ENCODE measurements at regions not wholly inside any gene's neighbourhood (a gene's known extent, or its start where the extent isn't known, plus 50 kb on each side); places are given as distances from the start of the nearest gene placed in this dataset.

DNA sequence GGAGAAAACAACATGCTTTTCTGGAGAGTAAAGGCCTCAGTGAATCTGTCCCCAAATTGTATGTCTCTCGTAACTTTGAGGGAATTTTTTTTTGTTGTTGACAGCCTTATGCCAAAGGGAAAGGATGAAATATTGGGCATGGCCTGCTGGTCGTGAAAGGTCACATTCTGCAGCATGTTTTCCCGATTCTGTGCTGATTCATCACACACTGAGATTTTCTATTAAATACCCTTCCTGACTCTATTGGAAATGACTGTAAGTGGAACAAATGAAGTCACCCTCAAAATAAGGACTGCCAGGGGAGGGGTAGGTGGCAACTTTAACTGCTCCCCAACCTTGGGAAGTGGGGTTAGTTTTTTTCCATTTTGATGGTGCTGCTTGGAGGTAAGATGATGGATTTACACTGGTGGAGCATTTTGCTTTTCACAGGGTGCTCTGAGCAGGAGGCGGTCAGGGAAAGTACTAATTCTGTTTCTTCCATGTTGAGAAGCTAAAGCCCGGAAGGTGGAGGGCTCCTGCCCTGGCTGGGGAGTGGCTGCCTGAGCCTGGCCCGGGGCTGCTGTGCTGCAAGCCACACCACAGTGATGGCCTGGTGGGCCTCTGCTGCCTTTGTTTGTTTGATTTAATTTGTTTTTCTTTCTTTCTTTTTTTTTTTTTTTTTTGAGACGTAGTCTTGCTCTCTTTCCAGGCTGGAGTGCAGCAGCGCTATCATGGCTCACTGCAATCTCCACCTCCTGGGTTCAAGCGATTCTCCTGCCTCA is 116.8 kb upstream of the SPATA13 start:
- H3K36me3 Mint-ChIP-seq (ENCODE audit: low read depth): peaks cover 7% of the 10 kb centered on the region
- TF ChIP-seq, protein P1, sequence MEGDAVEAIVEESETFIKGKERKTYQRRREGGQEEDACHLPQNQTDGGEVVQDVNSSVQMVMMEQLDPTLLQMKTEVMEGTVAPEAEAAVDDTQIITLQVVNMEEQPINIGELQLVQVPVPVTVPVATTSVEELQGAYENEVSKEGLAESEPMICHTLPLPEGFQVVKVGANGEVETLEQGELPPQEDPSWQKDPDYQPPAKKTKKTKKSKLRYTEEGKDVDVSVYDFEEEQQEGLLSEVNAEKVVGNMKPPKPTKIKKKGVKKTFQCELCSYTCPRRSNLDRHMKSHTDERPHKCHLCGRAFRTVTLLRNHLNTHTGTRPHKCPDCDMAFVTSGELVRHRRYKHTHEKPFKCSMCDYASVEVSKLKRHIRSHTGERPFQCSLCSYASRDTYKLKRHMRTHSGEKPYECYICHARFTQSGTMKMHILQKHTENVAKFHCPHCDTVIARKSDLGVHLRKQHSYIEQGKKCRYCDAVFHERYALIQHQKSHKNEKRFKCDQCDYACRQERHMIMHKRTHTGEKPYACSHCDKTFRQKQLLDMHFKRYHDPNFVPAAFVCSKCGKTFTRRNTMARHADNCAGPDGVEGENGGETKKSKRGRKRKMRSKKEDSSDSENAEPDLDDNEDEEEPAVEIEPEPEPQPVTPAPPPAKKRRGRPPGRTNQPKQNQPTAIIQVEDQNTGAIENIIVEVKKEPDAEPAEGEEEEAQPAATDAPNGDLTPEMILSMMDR (IDR thresholded peaks at IDR 0.05; ENCODE audit: unreplicated experiment in 3 of 3): no peak
- peaks cover 5% of the 10 kb centered on the region for H3K27me3 Mint-ChIP-seq (ENCODE audit: low read depth)
- peak overlapping the region; percentile 37 to 77 (median 62) for H3K27ac Mint-ChIP-seq
- peaks cover 10% of the 10 kb centered on the region for H3K9me3 Mint-ChIP-seq
- peaks cover 69% of the 10 kb centered on the region for H3K4me1 Mint-ChIP-seq
- no peak overlapping the region for H3K4me3 Mint-ChIP-seq

DNA sequence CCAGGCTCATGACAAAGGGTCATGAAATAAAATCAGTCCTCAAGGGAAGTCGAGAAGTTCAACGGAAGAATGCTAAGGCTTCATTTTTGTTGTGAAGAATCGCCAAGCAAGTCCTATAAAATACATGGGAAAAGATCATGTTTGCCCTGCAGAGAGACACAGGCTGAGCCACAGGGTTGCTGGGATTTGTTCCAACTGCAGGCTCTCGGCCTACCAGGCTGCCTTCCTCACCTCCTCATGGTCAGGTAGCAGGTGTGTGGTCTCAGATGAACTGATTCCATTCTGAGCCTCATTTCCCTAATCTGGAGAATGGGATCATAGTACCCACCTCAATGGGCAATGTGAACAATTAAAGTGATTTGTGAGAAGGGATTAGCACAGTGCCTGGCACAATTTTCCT is 114.9 kb upstream of the SPATA13 start:
- Mint-ChIP-seq H3K36me3 (ENCODE audit: low read depth) (peaks cover 7% of the 10 kb centered on the region), H3K27ac (peak overlapping the region; percentile 37 to 77 (median 40)), H3K4me3 (no peak overlapping the region), H3K4me1 (peaks cover 63% of the 10 kb centered on the region), H3K27me3 (ENCODE audit: low read depth) (peaks cover 5% of the 10 kb centered on the region), H3K9me3 (peaks cover 10% of the 10 kb centered on the region)
- TF ChIP-seq, protein P1 (IDR thresholded peaks at IDR 0.05; ENCODE audit: unreplicated experiment in 3 of 3): no peak

DNA sequence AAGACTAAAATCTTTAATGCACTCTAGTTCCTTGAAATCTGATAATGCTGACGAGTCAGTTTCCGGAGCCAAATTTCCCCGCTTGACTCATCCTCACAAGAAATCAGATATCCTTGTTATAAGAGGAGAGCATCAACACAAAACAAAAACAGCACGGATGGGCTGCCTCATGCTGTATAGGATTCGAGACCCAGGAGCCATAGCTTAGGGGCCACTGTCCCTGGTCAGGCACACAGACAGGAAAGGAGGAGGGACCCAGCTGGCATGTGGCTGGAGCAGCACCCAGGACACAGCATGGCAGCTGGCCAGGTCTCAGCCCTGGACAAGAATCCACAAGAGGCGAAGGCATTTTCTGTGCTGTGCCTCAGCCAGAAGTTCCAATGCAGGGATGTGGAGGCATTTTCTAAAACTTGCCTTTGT is 110.2 kb upstream of the SPATA13 start:
- TF ChIP-seq, protein P1 (IDR thresholded peaks at IDR 0.05; ENCODE audit: unreplicated experiment in 3 of 3): no peak
- Mint-ChIP-seq H3K4me1 (peaks cover 50% of the 10 kb centered on the region), H3K36me3 (ENCODE audit: low read depth) (peaks cover 6% of the 10 kb centered on the region), H3K27me3 (ENCODE audit: low read depth) (peaks cover 5% of the 10 kb centered on the region), H3K27ac (peak overlapping the region; percentile 46 to 96 (median 92)), H3K9me3 (peaks cover 10% of the 10 kb centered on the region), H3K4me3 (peak overlapping the region in 2 of 3 experiments; percentile 15 to 44)

DNA sequence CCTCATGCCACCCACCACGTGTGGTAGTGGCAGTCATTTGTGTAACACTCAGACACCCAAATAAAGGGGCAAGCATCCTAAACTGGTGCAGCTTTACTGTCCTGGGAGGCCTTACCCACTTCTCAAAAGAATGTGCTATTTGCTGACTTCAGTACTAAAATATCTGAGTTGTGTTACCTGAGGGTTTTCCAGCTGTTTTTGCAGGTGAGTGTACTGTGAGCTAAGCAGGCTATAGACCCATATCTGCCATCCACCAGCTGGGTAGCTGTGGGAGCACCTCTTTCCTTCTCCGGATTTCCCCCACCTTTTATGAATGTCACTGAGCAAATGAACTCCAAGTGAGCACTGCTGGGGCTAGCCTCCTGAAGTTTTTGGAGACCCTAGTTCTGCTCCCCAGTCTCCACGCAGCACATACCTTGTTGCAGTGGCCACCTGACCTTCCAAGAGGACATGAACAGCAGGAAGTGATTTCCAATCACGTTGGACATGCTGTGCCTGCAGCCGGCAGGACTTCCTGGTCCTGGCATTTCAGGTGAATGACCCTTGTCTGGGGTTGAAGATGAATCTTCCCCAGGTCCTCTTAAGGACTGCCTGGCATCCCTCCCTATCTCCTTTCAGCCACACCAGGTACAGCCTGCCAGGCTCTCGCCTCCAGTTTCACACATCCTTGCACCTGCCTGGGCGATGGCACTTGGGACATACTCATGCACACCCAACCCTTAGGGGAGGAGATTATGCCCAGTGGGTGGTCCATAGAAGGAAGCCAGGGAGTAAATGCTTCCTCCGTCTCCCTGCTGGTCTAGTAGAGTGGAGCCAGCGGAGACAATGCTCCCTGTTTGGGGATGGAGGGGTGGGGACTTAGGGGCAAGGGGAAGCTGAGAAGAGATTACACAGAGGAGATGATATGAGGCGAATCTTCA is 109.5 kb upstream of the SPATA13 start:
- peaks cover 8% of the 10 kb centered on the region for H3K9me3 Mint-ChIP-seq
- peaks cover 46% of the 10 kb centered on the region for H3K4me1 Mint-ChIP-seq
- peaks cover 5% of the 10 kb centered on the region for H3K27me3 Mint-ChIP-seq (ENCODE audit: low read depth)
- TF ChIP-seq, protein P1 (IDR thresholded peaks at IDR 0.05; ENCODE audit: unreplicated experiment in 3 of 3): no peak
- peak overlapping the region in 2 of 3 experiments; percentile 92 to 96 for H3K27ac Mint-ChIP-seq
- no peak overlapping the region for H3K4me3 Mint-ChIP-seq
- H3K36me3 Mint-ChIP-seq (ENCODE audit: low read depth): peaks cover 4% of the 10 kb centered on the region

DNA sequence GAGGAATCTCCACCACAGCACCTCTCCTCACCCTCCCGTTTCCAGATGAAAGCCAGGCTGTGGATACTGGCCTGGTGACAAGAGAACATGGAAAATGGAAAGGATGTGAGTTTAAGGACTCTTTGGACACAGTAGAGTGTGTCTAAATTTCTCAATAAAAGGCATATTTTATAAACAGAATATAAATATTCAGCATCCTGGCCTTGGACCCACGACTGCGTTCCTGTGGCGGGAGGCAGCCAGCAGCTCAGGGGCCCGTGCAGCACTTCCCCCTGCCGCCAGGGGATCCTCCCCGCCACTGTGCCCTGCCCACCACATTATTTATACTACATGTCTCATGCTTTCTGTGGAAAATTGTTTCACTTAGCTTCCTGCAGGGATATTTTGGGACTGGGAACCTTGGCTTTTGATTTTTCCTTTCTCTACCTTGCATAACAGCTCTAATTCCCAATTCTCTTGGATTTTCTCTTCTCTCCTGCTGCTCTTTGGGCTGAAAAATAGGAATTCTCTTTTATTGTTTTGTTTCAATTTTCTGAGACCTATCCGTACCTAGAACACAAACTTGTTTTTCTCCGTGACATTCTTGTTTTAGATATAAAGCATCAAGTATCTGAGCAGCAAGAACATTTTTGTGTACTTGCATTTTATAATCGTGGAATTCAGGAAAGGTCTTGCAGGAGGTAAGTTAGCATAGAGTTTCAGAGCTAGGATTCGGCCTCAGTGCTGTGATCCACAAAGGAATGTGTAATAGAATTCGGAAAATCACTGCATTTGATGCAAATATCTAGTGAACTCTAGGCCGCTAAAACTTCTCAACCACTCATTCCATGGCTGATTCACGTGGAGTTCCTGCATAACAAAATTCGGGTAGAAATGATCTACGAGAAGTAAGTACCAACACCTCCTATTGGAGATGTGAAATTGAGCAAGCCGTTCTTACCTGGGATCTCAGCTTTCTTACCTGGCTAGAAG is 107.7 kb upstream of the SPATA13 start:
- H3K27me3 Mint-ChIP-seq (ENCODE audit: low read depth): no peaks in the 10 kb centered on the region
- peak overlapping the region; percentile 82 to 88 (median 88) for H3K27ac Mint-ChIP-seq

More for the DNA sequence above, 107.7 kb upstream of the SPATA13 start:
- Mint-ChIP-seq H3K4me3 (peak overlapping the region in 2 of 3 experiments; percentile 12 to 26), H3K36me3 (ENCODE audit: low read depth) (no peaks in the 10 kb centered on the region), H3K9me3 (no peaks in the 10 kb centered on the region), H3K4me1 (peaks cover 40% of the 10 kb centered on the region)
- TF ChIP-seq, protein P1 (IDR thresholded peaks at IDR 0.05; ENCODE audit: unreplicated experiment in 3 of 3): no peak
